ENCODE measurements at regions not wholly inside any gene's neighbourhood (a gene's known extent, or its start where the extent isn't known, plus 50 kb on each side); places are given as distances from the start of the nearest gene placed in this dataset.

GRCh38 chr2:120489023-120489422 is 143.1 kb downstream of the INHBB start:
- no peak for TF ChIP-seq POLR2A (IDR thresholded peaks at IDR 0.05; ENCODE audit: low read depth, low read length)
- TF ChIP-seq POLR2AphosphoS5 (IDR thresholded peaks at IDR 0.05; ENCODE audit: low read depth, low read length), result no peak
- no peak for TF ChIP-seq TAF1 (IDR thresholded peaks at IDR 0.05; ENCODE audit: low read depth, low read length)
- TF ChIP-seq SPI1 (IDR thresholded peaks at IDR 0.05; ENCODE audit: low read depth, low read length), result no peak
- TF ChIP-seq PAX5 (IDR thresholded peaks at IDR 0.05; ENCODE audit: insufficient read depth, low read length, severe bottlenecking), result no peak
- no peak for TF ChIP-seq POU2F2 (IDR thresholded peaks at IDR 0.05; ENCODE audit: low read depth, low read length)

All from GM12891 (cell line).